Gastrocnemius medialis (tissue), 4 donors: ENCODE measurements at regions not wholly inside any gene's neighbourhood (a gene's known extent, or its start where the extent isn't known, plus 50 kb on each side); places are given as distances from the start of the nearest gene placed in this dataset.
"Not testable (repeated sequence)": the region's sequence is repeated elsewhere in the genome, so short reads cannot be mapped to it uniquely, and the experiment has no call there.

Source experiments
- ATAC-seq, 2 donors: fragments of 150-250 bp; one replicate each; pipeline ENCODE4 v1.9.1; 2016
- DNase-seq, 2 donors: peaks; one replicate each; pipeline ENCODE4 v3.0.0-alpha.2; 2019
- H3K27ac ChIP-seq, 4 donors: fragments of 200-600 bp; sonication (generic); 1 replicate in 1 of 4; 2 replicates in 3 of 4; pipeline ENCODE4 v1.5.1; 2016 to 2018; ENCODE audit warnings: mild to moderate bottlenecking in 2 of 4, moderate library complexity in 1 of 4
- H3K27me3 ChIP-seq, 3 donors: fragments of 200-600 bp; sonication (generic) in 2 of 3; 1 replicate in 1 of 3; 2 replicates in 2 of 3; pipeline versions ENCODE4 v1.5.1 to v1.6.0; 2016 to 2019; ENCODE audit warnings: mild to moderate bottlenecking in 1 of 3, moderate library complexity in 1 of 3
- H3K36me3 ChIP-seq, 2 donors: fragments of 200-600 bp; sonication (generic) in 1 of 2; one replicate each; pipeline ENCODE4 v1.5.1; 2017 to 2018
- H3K4me1 ChIP-seq, 2 donors: fragments of 200-600 bp; sonication (generic) in 1 of 2; one replicate each; pipeline ENCODE4 v1.5.1; 2016 to 2017; ENCODE audit warnings: mild to moderate bottlenecking in 2 of 2
- H3K4me3 ChIP-seq, 4 donors: fragments of 200-600 bp; sonication (generic) in 3 of 4; 1 replicate in 1 of 4; 2 replicates in 3 of 4; pipeline ENCODE4 v1.5.1; 2016 to 2019; ENCODE audit warnings: mild to moderate bottlenecking in 2 of 4
- H3K9me3 ChIP-seq, 3 donors: fragments of 200-600 bp; sonication (generic) in 2 of 3; 1 replicate in 1 of 3; 2 replicates in 2 of 3; pipeline ENCODE4 v1.5.1; 2016 to 2019
- CTCF ChIP-seq, 5 experiments: fragments of 450-650 bp in 3 of 5; fragments of 200-600 bp in 2 of 5; sonication (generic) in 2 of 5; IDR thresholded peaks in 4 of 5; conservative IDR thresholded peaks in 1 of 5; 1 replicate in 4 of 5; 2 replicates in 1 of 5; pipeline ENCODE4 v1.5.1; 2016 to 2019; ENCODE audit warnings: antibody characterized with exemption in 5 of 5, mild to moderate bottlenecking in 3 of 5, moderate library complexity in 3 of 5
- POLR2A ChIP-seq, 2 donors: fragments of 450-650 bp; IDR thresholded peaks; one replicate each; pipeline ENCODE4 v1.6.1; 2017; ENCODE audit warnings: antibody characterized with exemption in 2 of 2, mild to moderate bottlenecking in 2 of 2, moderate library complexity in 2 of 2
- in situ Hi-C, 4 donors: fragments of 200-750 bp; cut with MboI; loops; one replicate each; pipeline versions ENCODE4 v1.15.0 to v1.8.0; 2017; ENCODE audit warnings: low sequenced_read_pairs in 4 of 4
- intact Hi-C: fragments of 100-400 bp; cut with DNase I; formaldehyde crosslinking; loops from one replicate; pipeline ENCODE4 v1.15.1; 2023; ENCODE audit warnings: low total_unique reads

GRCh38 chr3:109982201-109982600, 644.9 kb upstream of the DPPA4 start:
- Histone ChIP-seq H3K4me3 (no peak overlapping the region), H3K27me3 (no peaks in the 10 kb centered on the region), H3K27ac (no peak overlapping the region), H3K9me3 (no peaks in the 10 kb centered on the region), H3K4me1 (no peaks in the 10 kb centered on the region), H3K36me3 (no peaks in the 10 kb centered on the region)
- in situ Hi-C loops = no loop called here
- no peak for DNase-seq
- intact Hi-C loops = no loop called here
- ATAC-seq = no peak
- TF ChIP-seq CTCF (IDR thresholded peaks at IDR 0.05 in 4 of 5, conservative IDR thresholded peaks at IDR 0.05 in 1 of 5) = no peak
- no peak for TF ChIP-seq POLR2A (IDR thresholded peaks at IDR 0.05)

- no peak for TF ChIP-seq POLR2A (IDR thresholded peaks at IDR 0.05)
- TF ChIP-seq CTCF (IDR thresholded peaks at IDR 0.05 in 4 of 5, conservative IDR thresholded peaks at IDR 0.05 in 1 of 5) = no peak
- in situ Hi-C loops (no loop called here), intact Hi-C loops (no loop called here)
- no peak for DNase-seq
- H3K36me3 ChIP-seq = no peaks in the 10 kb centered on the region
- H3K4me3 ChIP-seq = no peak overlapping the region
- H3K9me3 ChIP-seq = no peaks in the 10 kb centered on the region
- no peak overlapping the region for H3K27ac ChIP-seq
- ATAC-seq = no peak
- no peaks in the 10 kb centered on the region for H3K27me3 ChIP-seq
- H3K4me1 ChIP-seq = no peaks in the 10 kb centered on the region
Measured at GRCh38 chr3:109984976-109985375, 647.6 kb upstream of the DPPA4 start.

GRCh38 chr3:109985943-109986555, 648.7 kb upstream of the DPPA4 start:
- H3K4me3 ChIP-seq = no peak overlapping the region
- H3K9me3 ChIP-seq = no peaks in the 10 kb centered on the region
- no peaks in the 10 kb centered on the region for H3K4me1 ChIP-seq
- no peak overlapping the region for H3K27ac ChIP-seq
- intact Hi-C loops = no loop called here
- no peaks in the 10 kb centered on the region for H3K36me3 ChIP-seq
- in situ Hi-C loops = no loop called here
- DNase-seq (no peak), ATAC-seq (no peak)
- TF ChIP-seq CTCF (IDR thresholded peaks at IDR 0.05 in 4 of 5, conservative IDR thresholded peaks at IDR 0.05 in 1 of 5) = no peak
- no peak for TF ChIP-seq POLR2A (IDR thresholded peaks at IDR 0.05)
- no peaks in the 10 kb centered on the region for H3K27me3 ChIP-seq

- H3K4me1 ChIP-seq = no peaks in the 10 kb centered on the region
- H3K36me3 ChIP-seq = no peaks in the 10 kb centered on the region
- H3K27ac ChIP-seq = no peak overlapping the region
- no peak for ATAC-seq
- no peak for DNase-seq
- H3K9me3 ChIP-seq = no peaks in the 10 kb centered on the region
- TF ChIP-seq CTCF (IDR thresholded peaks at IDR 0.05 in 4 of 5, conservative IDR thresholded peaks at IDR 0.05 in 1 of 5) (no peak), POLR2A (IDR thresholded peaks at IDR 0.05) (no peak)
- intact Hi-C loops = no loop called here
- H3K4me3 ChIP-seq = no peak overlapping the region
- H3K27me3 ChIP-seq = no peaks in the 10 kb centered on the region
- in situ Hi-C loops = no loop called here
Measured at GRCh38 chr3:109994853-109995252, 657.5 kb upstream of the DPPA4 start.

- Histone ChIP-seq H3K27me3 (no peaks in the 10 kb centered on the region), H3K36me3 (no peaks in the 10 kb centered on the region), H3K4me1 (no peaks in the 10 kb centered on the region), H3K9me3 (no peaks in the 10 kb centered on the region), H3K27ac (no peak overlapping the region), H3K4me3 (no peak overlapping the region)
- ATAC-seq (no peak), DNase-seq (no peak)
- intact Hi-C loops (no loop called here), in situ Hi-C loops (no loop called here)
- TF ChIP-seq POLR2A (IDR thresholded peaks at IDR 0.05) (no peak), CTCF (IDR thresholded peaks at IDR 0.05 in 4 of 5, conservative IDR thresholded peaks at IDR 0.05 in 1 of 5) (no peak)
Measured at GRCh38 chr3:109995377-109995776, 658.0 kb upstream of the DPPA4 start.

GRCh38 chr3:110001905-110002304, 664.6 kb upstream of the DPPA4 start:
- DNase-seq, in situ Hi-C loops, ATAC-seq: not testable (repeated sequence)

More at GRCh38 chr3:110001905-110002304, 664.6 kb upstream of the DPPA4 start:
- H3K27ac ChIP-seq, H3K9me3 ChIP-seq, H3K4me3 ChIP-seq, H3K4me1 ChIP-seq, intact Hi-C loops, H3K27me3 ChIP-seq, H3K36me3 ChIP-seq: not testable (repeated sequence)
